GM12878 (cell line): ENCODE measurements at regions not wholly inside any gene's neighbourhood (a gene's known extent, or its start where the extent isn't known, plus 50 kb on each side); places are given as distances from the start of the nearest gene placed in this dataset.

Experiments used
- ATAC-seq: fragments of 200-7000 bp; cut with Tn5 transposase; 3 replicates; pipeline ENCODE4 v1.9.1; 2020; ENCODE audit warnings: mild to moderate bottlenecking, moderate library complexity
- BruUV-seq: library from RNA; stranded (reverse); fragments of 400-500 nt; replicated peaks from 2 replicates; lab custom pipeline; 2021; lab: Mats Ljungman, UMichigan
- CTCF ChIA-PET: fragments of 300-600 bp; sonication (Branson Sonifier 250); formaldehyde crosslinking; extraction: SDS; loops from one replicate; lab custom pipeline; 2021; ENCODE audit warnings: inconsistent platforms; lab: Yijun Ruan, JAX
- POLR2A ChIA-PET: fragments of 350-600 bp; formaldehyde crosslinking; extraction: SDS; loops from one replicate; lab custom pipeline; 2021; ENCODE audit warnings: inconsistent platforms; lab: Charles Lee
- RAD21 ChIA-PET: fragments of 300-600 bp; sonication (Branson Sonifier 250); formaldehyde crosslinking; loops from one replicate; lab custom pipeline; 2023; ENCODE audit warnings: antibody characterized with exemption; ENCODE audit not compliant: unreplicated experiment; lab: Charles Lee
- SMC1A ChIA-PET: fragments of 300-600 bp; sonication (Branson Sonifier 250); formaldehyde crosslinking; loops from one replicate; lab custom pipeline; 2023; ENCODE audit not compliant: unreplicated experiment, uncharacterized antibody; lab: Charles Lee
- DNase-seq: peaks from one replicate; pipeline ENCODE4 v3.0.0-alpha.2; 2011; ENCODE audit warnings: low read depth, low spot score
- FAIRE-seq: peaks from 3 replicates; lab custom pipeline; 2011; peaks lifted over from hg19 to GRCh38; lab: Jason Lieb, UNC
- H2AFZ ChIP-seq: 2 replicates; pipeline ENCODE4 v1.6.0; 2011; ENCODE audit warnings: low read depth, low read length, control low read depth; ENCODE audit not compliant: control insufficient read depth
- H3K27ac ChIP-seq: 2 replicates; pipeline ENCODE4 v1.5.1; 2011; ENCODE audit warnings: control low read depth; ENCODE audit not compliant: control insufficient read depth, insufficient read depth
- H3K27me3 ChIP-seq, 2 experiments: replicated peaks in 1 of 2; 2 replicates each; pipeline versions ENCODE4 v1.6.0 to v1.6.1; 2011; ENCODE audit warnings: low read length in 1 of 2; ENCODE audit not compliant: control insufficient read depth in 2 of 2, insufficient read depth in 2 of 2
- H3K36me3 ChIP-seq, 2 experiments: 2 replicates each; pipeline ENCODE4 v1.5.1; 2011; ENCODE audit warnings: low read length in 1 of 2; ENCODE audit not compliant: control insufficient read depth in 2 of 2, insufficient read depth in 2 of 2
- H3K4me1 ChIP-seq: 2 replicates; pipeline ENCODE4 v1.6.1; 2011; ENCODE audit warnings: mild to moderate bottlenecking, low read length, moderate library complexity, mixed read lengths; ENCODE audit not compliant: control insufficient read depth, insufficient read depth
- H3K4me2 ChIP-seq: 2 replicates; pipeline ENCODE4 v1.6.0; 2011; ENCODE audit warnings: control low read depth; ENCODE audit not compliant: control insufficient read depth, insufficient read depth
- H3K4me3 ChIP-seq: fragments of 200-600 bp; sonication (generic); 2 replicates; pipeline ENCODE4 v1.5.1; 2016
- H3K79me2 ChIP-seq: 2 replicates; pipeline ENCODE4 v1.6.0; 2011; ENCODE audit warnings: low read length; ENCODE audit not compliant: control insufficient read depth, insufficient read depth
- H3K9ac ChIP-seq: 2 replicates; pipeline ENCODE4 v1.8.0; 2011; ENCODE audit warnings: low read length, control low read depth, mixed read lengths; ENCODE audit not compliant: control insufficient read depth, insufficient read depth
- H3K9me3 ChIP-seq: replicated peaks from 3 replicates; pipeline ENCODE4 v1.5.1; 2011; ENCODE audit warnings: mild to moderate bottlenecking, low read length; ENCODE audit not compliant: control insufficient read depth, insufficient read depth
- H4K20me1 ChIP-seq: 2 replicates; pipeline ENCODE4 v1.6.0; 2011; ENCODE audit not compliant: control insufficient read depth, insufficient read depth
- ATF7 ChIP-seq: fragments of 450-650 bp; IDR thresholded peaks from 2 replicates; pipeline ENCODE4 v1.6.1; 2016; ENCODE audit warnings: low read depth, mild to moderate bottlenecking
- BACH1 ChIP-seq: fragments of 450-650 bp; IDR thresholded peaks from 2 replicates; pipeline ENCODE4 v1.6.1; 2017; ENCODE audit warnings: mild to moderate bottlenecking, borderline replicate concordance
- CHD2 ChIP-seq: IDR thresholded peaks from 2 replicates; pipeline ENCODE4 v1.6.1; 2011; ENCODE audit warnings: low read depth, low read length, improper control_type of control experiment, borderline replicate concordance
- CREB1 ChIP-seq: IDR thresholded peaks from 2 replicates; pipeline ENCODE4 v1.6.1; 2012; ENCODE audit warnings: low read depth, mild to moderate bottlenecking, inconsistent platforms
- EGR1 ChIP-seq, 2 experiments: IDR thresholded peaks; 1 replicate in 1 of 2; 2 replicates in 1 of 2; pipeline ENCODE4 v1.6.1; 2011 to 2012; ENCODE audit warnings: low read depth in 2 of 2, low read length in 2 of 2, borderline replicate concordance in 1 of 2, mild to moderate bottlenecking in 1 of 2, moderate library complexity in 1 of 2
- IRF4 ChIP-seq: IDR thresholded peaks from 2 replicates; pipeline ENCODE4 v1.6.1; 2011; ENCODE audit warnings: low read depth, low read length
- LARP7 ChIP-seq: fragments of 450-650 bp; IDR thresholded peaks from 2 replicates; pipeline ENCODE4 v1.6.1; 2017; ENCODE audit warnings: mild to moderate bottlenecking
- NFIC ChIP-seq: IDR thresholded peaks from 2 replicates; pipeline ENCODE4 v1.6.1; 2012; ENCODE audit warnings: low read depth, mild to moderate bottlenecking, inconsistent platforms, low read length, moderate library complexity
- PML ChIP-seq: IDR thresholded peaks from 2 replicates; pipeline ENCODE4 v1.6.1; 2012; ENCODE audit warnings: low read length, inconsistent platforms
- RAD21 ChIP-seq: IDR thresholded peaks from 2 replicates; pipeline ENCODE4 v1.6.1; 2011; ENCODE audit warnings: mild to moderate bottlenecking, low read depth, low read length, moderate library complexity; ENCODE audit not compliant: insufficient read depth
- RFX5 ChIP-seq: IDR thresholded peaks from 2 replicates; pipeline ENCODE4 v1.6.1; 2011; ENCODE audit warnings: low read depth, low read length, improper control_type of control experiment
- SPI1 ChIP-seq: IDR thresholded peaks from 2 replicates; pipeline ENCODE4 v1.6.1; 2011; ENCODE audit warnings: low read depth, mild to moderate bottlenecking, low read length, moderate library complexity, borderline replicate concordance; ENCODE audit not compliant: insufficient read depth
- STAT3 ChIP-seq: IDR thresholded peaks from 2 replicates; pipeline ENCODE4 v1.6.1; 2011; ENCODE audit warnings: low read depth, low read length, improper control_type of control experiment
- SUPT20H ChIP-seq: IDR thresholded peaks from 2 replicates; pipeline ENCODE4 v1.6.1; 2011; ENCODE audit warnings: low read depth, mild to moderate bottlenecking, low read length, moderate library complexity, borderline replicate concordance; ENCODE audit not compliant: control insufficient read depth
- ZNF24 ChIP-seq: fragments of 450-650 bp; IDR thresholded peaks from 2 replicates; pipeline ENCODE4 v1.6.1; 2017; ENCODE audit warnings: antibody characterized with exemption, mild to moderate bottlenecking
- ZNF274 ChIP-seq: IDR thresholded peaks from one replicate; pipeline ENCODE4 v1.8.0; 2011; ENCODE audit not compliant: insufficient read length, insufficient read depth
- WGBS: methylation state at CpG from one replicate; pipeline ENCODE4 v1.1.6; 2016; ENCODE audit warnings: low lambda C conversion rate; ENCODE audit not compliant: insufficient replicate concordance, insufficient coverage; ENCODE audit errors: missing lambda C conversion rate; 5-methylcytosine and 5-hydroxymethylcytosine counted together
- in situ Hi-C: fragments of 300-500 bp; cut with MboI; formaldehyde crosslinking; loops from 9 replicates; pipeline ENCODE4 v1.14.3; 2018; ENCODE audit warnings: mixed read lengths
- intact Hi-C: fragments of 100-400 bp; cut with micrococcal nuclease; formaldehyde crosslinking; loops from one replicate; pipeline ENCODE4 v1.14.2; 2022; ENCODE audit not compliant: unreplicated experiment
- TF ChIP-seq, protein P1 (sequence below): IDR thresholded peaks from 2 replicates; pipeline ENCODE4 v1.6.1; 2011; ENCODE audit warnings: low read depth, low read length, improper control_type of control experiment, borderline replicate concordance
- TF ChIP-seq, protein P2 (sequence below): fragments of 450-650 bp; IDR thresholded peaks from 2 replicates; pipeline ENCODE4 v1.6.1; 2016; ENCODE audit warnings: mild to moderate bottlenecking
- TF ChIP-seq, protein P3 (sequence below): IDR thresholded peaks from 2 replicates; pipeline ENCODE4 v1.6.1; 2012; ENCODE audit warnings: low read depth, low read length, improper control_type of control experiment

DNA sequence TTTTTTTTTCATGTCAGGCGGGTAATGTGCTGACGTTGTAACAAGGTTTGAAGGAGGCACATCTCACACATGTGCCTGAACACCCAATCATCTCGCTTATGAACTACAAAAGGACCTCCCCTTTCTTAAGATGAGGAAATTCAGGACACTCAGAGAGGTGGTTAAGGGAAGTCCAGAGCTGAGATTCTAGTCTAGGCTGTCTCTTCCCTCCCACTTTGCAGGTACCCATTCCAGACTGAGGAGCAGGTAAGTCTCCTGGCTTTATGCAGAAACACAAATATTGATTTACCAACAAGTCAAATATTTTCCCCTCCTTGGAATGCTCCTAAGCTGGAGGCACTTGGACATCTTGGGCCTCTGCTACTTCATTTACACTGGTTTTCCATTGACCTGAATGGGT, 122.9 kb upstream of the CADM1 start (continued):
- TF ChIP-seq ATF7: no peak
- no peak for TF ChIP-seq CHD2
- no peak for TF ChIP-seq NFIC
- TF ChIP-seq IRF4: no peak

DNA sequence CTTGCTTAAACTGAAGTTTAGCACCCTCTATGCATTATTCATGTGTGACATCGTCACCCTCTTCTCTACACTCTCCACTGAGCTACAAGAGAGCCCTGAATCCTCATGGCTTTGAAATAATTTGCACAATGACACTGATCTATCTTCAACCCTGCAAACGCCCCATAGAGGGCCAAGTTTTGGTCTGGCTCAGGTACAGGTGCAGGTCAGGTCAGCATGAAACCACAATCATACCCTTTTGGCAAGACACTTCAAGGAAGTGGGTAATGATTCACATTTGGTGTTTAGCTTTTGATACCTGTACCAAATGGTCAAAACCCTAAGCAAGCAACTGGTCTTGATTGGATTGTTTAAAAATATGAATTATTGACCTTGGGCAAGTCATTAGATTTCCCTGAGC, 122.2 kb upstream of the CADM1 start:
- Histone ChIP-seq H3K4me1 (no peaks in the 10 kb centered on the region), H3K27me3 (peaks cover 0 to 2% of the 10 kb centered on the region in 2 experiments; a peak in 1 of 4 replicates), H3K27ac (no peak overlapping the region), H3K4me3 (no peak overlapping the region), H3K9me3 (no peaks in the 10 kb centered on the region), H3K79me2 (no peaks in the 10 kb centered on the region), H4K20me1 (no peaks in the 10 kb centered on the region), H3K4me2 (no peak overlapping the region), H2AFZ (no peak overlapping the region), H3K9ac (no peak overlapping the region), H3K36me3 (no peaks in the 10 kb centered on the region)
- FAIRE-seq (no peak), ATAC-seq (no peak; the same call in 2 of the 3 replicates), DNase-seq (no peak)
- SMC1A ChIA-PET: no interaction called here
- TF ChIP-seq RAD21 (no peak), PML (no peak), SPI1 (no peak), RFX5 (no peak), EGR1 (IDR thresholded peaks at IDR 0.05; ENCODE audit: borderline replicate concordance in 1 of 2, low read depth in 2 of 2, low read length in 2 of 2) (no peak), ZNF24 (no peak), STAT3 (no peak), CREB1 (no peak), ZNF274 (no peak), SUPT20H (no peak), NFIC (no peak), LARP7 (no peak), BACH1 (no peak)
- TF ChIP-seq, protein P1, sequence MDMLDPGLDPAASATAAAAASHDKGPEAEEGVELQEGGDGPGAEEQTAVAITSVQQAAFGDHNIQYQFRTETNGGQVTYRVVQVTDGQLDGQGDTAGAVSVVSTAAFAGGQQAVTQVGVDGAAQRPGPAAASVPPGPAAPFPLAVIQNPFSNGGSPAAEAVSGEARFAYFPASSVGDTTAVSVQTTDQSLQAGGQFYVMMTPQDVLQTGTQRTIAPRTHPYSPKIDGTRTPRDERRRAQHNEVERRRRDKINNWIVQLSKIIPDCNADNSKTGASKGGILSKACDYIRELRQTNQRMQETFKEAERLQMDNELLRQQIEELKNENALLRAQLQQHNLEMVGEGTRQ: no peak
- TF ChIP-seq, protein P2, sequence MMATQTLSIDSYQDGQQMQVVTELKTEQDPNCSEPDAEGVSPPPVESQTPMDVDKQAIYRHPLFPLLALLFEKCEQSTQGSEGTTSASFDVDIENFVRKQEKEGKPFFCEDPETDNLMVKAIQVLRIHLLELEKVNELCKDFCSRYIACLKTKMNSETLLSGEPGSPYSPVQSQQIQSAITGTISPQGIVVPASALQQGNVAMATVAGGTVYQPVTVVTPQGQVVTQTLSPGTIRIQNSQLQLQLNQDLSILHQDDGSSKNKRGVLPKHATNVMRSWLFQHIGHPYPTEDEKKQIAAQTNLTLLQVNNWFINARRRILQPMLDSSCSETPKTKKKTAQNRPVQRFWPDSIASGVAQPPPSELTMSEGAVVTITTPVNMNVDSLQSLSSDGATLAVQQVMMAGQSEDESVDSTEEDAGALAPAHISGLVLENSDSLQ: no peak
- TF ChIP-seq, protein P3, sequence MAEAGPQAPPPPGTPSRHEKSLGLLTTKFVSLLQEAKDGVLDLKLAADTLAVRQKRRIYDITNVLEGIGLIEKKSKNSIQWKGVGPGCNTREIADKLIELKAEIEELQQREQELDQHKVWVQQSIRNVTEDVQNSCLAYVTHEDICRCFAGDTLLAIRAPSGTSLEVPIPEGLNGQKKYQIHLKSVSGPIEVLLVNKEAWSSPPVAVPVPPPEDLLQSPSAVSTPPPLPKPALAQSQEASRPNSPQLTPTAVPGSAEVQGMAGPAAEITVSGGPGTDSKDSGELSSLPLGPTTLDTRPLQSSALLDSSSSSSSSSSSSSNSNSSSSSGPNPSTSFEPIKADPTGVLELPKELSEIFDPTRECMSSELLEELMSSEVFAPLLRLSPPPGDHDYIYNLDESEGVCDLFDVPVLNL: no peak
- WGBS: 0% methylated on average over 2 of the region's 2 CpGs
- in situ Hi-C loops (no loop called here), intact Hi-C loops (no loop called here)
- POLR2A ChIA-PET: no interaction called here
- RAD21 ChIA-PET: no interaction called here
- CTCF ChIA-PET: no interaction called here
- no TSS peak for BruUV-seq
